Thoracic aorta (tissue), 2 donors: ENCODE measurements at regions not wholly inside any gene's neighbourhood (a gene's known extent, or its start where the extent isn't known, plus 50 kb on each side); places are given as distances from the start of the nearest gene placed in this dataset.

ENCODE experiments used
- ATAC-seq: fragments of 150-250 bp; one replicate; pipeline ENCODE4 v1.8.0; 2017; ENCODE audit warnings: low read depth; ENCODE audit not compliant: insufficient number of reproducible peaks, low FRiP score
- DNase-seq: peaks from one replicate; pipeline ENCODE4 v3.0.0-alpha.2; 2020; ENCODE audit warnings: low spot score
- H3K27ac ChIP-seq, 2 donors: fragments of 200-600 bp; sonication (generic); 1 replicate in 1 of 2; 2 replicates in 1 of 2; pipeline ENCODE4 v1.5.1; 2016; ENCODE audit warnings: mild to moderate bottlenecking in 2 of 2, moderate library complexity in 2 of 2
- H3K27me3 ChIP-seq: fragments of 200-600 bp; sonication (generic); replicated peaks from 2 replicates; pipeline ENCODE4 v1.6.0; 2016; ENCODE audit warnings: mild to moderate bottlenecking; ENCODE audit not compliant: insufficient read depth
- H3K36me3 ChIP-seq: fragments of 200-600 bp; sonication (generic); one replicate; pipeline ENCODE4 v1.5.1; 2016
- H3K4me1 ChIP-seq, 2 donors: fragments of 200-600 bp; sonication (generic); 1 replicate in 1 of 2; 2 replicates in 1 of 2; pipeline versions ENCODE4 v1.5.1 to v1.6.0; 2016; ENCODE audit warnings: low read depth in 2 of 2, mild to moderate bottlenecking in 1 of 2; ENCODE audit not compliant: control insufficient read depth in 1 of 2
- H3K4me3 ChIP-seq: fragments of 200-600 bp; sonication (generic); 2 replicates; pipeline ENCODE4 v1.5.1; 2016; ENCODE audit warnings: mild to moderate bottlenecking
- H3K9me3 ChIP-seq: fragments of 200-600 bp; sonication (generic); 2 replicates; pipeline ENCODE4 v1.5.1; 2016
- TF ChIP-seq, protein P1 (sequence below): fragments of 200-600 bp; sonication (generic); IDR thresholded peaks from one replicate; pipeline ENCODE4 v1.5.1; 2019; ENCODE audit warnings: antibody characterized with exemption

DNA sequence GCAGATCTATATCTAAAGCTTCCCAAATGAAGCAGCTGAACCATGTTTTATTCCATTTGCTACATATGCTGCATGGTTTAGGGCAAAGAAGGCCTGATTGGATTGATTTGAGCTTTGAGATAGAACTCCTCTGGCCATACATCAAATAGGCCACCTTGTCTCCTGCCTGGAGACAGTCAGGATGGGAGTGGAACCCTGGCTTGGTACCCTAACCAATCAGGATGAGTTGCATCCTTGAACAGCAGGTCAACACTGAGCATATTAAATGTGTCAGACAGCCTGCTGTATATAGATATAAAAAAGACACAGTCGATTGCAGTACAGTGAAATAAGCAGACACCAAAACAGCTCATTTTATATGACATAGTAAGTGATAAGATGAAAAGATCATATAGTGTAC lies 291.7 kb downstream of the NUAK1 start:
- no peak for DNase-seq
- no peak overlapping the region for H3K27ac ChIP-seq
- H3K4me1 ChIP-seq: peaks cover 0 to 9% of the 10 kb centered on the region in 2 donors
- no peaks in the 10 kb centered on the region for H3K36me3 ChIP-seq
- H3K4me3 ChIP-seq: no peak overlapping the region
- TF ChIP-seq, protein P1, sequence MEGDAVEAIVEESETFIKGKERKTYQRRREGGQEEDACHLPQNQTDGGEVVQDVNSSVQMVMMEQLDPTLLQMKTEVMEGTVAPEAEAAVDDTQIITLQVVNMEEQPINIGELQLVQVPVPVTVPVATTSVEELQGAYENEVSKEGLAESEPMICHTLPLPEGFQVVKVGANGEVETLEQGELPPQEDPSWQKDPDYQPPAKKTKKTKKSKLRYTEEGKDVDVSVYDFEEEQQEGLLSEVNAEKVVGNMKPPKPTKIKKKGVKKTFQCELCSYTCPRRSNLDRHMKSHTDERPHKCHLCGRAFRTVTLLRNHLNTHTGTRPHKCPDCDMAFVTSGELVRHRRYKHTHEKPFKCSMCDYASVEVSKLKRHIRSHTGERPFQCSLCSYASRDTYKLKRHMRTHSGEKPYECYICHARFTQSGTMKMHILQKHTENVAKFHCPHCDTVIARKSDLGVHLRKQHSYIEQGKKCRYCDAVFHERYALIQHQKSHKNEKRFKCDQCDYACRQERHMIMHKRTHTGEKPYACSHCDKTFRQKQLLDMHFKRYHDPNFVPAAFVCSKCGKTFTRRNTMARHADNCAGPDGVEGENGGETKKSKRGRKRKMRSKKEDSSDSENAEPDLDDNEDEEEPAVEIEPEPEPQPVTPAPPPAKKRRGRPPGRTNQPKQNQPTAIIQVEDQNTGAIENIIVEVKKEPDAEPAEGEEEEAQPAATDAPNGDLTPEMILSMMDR: no peak
- no peak for ATAC-seq
- H3K9me3 ChIP-seq: no peaks in the 10 kb centered on the region
- H3K27me3 ChIP-seq: no peaks in the 10 kb centered on the region

- no peak for ATAC-seq
- Histone ChIP-seq H3K4me1 (peaks cover 0 to 15% of the 10 kb centered on the region in 2 donors), H3K4me3 (no peak overlapping the region), H3K27ac (no peak overlapping the region), H3K27me3 (no peaks in the 10 kb centered on the region), H3K36me3 (no peaks in the 10 kb centered on the region), H3K9me3 (no peaks in the 10 kb centered on the region)
- TF ChIP-seq, protein P1: no peak
- no peak for DNase-seq
These were observed 290.5 kb downstream of the NUAK1 start for GRCh38 chr12:105848286-105848685.

DNA sequence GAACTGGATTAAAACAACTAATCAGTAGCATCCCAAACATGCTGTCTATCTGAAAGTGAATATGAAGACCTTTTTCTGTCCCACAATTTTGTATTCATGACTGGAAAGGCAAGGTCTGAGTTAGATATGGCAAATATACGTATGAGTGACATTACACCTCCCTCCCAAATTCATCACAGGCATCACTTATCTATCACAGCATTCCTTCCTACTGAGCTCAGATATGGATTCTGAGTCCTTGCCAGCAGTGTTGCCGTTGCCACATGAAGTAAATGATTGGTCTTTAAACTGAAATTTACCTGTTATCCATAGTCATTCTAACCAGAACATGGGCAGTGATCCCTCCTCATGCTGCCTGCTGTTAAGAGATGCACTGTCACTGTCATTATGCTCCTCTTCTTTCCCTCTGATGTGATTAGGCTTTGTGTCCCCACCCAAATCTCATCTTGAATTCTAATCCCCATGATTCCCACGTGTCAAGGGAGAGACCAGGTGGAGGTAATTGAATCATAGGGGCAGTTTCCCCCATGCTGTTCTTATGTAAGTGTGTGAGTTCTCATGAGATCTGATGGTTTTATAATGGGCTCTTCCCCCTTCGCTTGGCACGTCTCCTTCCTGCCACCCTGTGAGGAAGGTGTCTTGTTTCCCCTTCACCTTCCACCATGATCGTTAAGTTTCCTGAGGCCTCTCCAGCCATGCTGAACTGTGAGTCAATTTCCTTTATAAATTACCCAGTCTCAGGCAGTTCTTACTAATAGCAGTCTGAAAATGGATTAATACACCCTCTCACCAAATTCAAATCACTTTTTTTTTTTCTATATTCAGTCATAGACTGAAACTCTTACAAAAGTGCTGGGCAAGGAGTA lies 288.4 kb downstream of the NUAK1 start:
- Histone ChIP-seq H3K27me3 (no peaks in the 10 kb centered on the region), H3K27ac (no peak overlapping the region), H3K9me3 (no peaks in the 10 kb centered on the region), H3K4me1 (peaks cover 0 to 18% of the 10 kb centered on the region in 2 donors), H3K4me3 (no peak overlapping the region), H3K36me3 (no peaks in the 10 kb centered on the region)
- DNase-seq (no peak), ATAC-seq (no peak)
- TF ChIP-seq, protein P1: no peak

GRCh38 chr12:105852496-105852895 lies 286.3 kb downstream of the NUAK1 start:
- Histone ChIP-seq H3K4me1 (peaks cover 0 to 21% of the 10 kb centered on the region in 2 donors), H3K36me3 (no peaks in the 10 kb centered on the region), H3K9me3 (no peaks in the 10 kb centered on the region), H3K27me3 (no peaks in the 10 kb centered on the region), H3K4me3 (peak overlapping the region; percentile 50), H3K27ac (peak overlapping the region; percentile 62)
- no peak for DNase-seq
- TF ChIP-seq, protein P1: no peak
- no peak for ATAC-seq

DNA sequence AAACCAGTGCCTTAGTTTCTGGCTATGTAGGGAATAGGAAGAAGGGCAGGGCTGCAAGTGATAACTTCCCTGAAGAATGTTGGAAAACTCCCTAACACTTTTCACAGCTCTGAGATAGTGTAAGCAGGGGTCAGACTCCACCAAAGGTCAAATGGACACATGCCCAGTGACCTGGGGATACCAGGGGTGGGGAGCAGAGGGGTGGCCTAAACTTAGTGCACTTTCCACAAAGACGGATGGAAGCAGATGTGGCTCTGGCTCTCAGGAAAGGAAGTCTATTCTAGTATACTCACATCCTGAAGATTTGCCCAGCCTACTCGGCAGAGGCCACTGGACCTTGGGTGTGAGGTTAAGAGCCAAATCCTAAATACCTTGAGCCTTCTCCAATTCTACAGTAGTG lies 285.8 kb downstream of the NUAK1 start:
- ATAC-seq (peak; percentile 34), DNase-seq (no peak)
- H3K36me3 ChIP-seq: no peaks in the 10 kb centered on the region
- TF ChIP-seq, protein P1: no peak
- H3K4me3 ChIP-seq: peak overlapping the region; percentile 50
- no peaks in the 10 kb centered on the region for H3K9me3 ChIP-seq
- H3K27me3 ChIP-seq: no peaks in the 10 kb centered on the region
- peak overlapping the region; percentile 62 for H3K27ac ChIP-seq
- H3K4me1 ChIP-seq: peaks cover 0 to 21% of the 10 kb centered on the region in 2 donors
